GM18511 (cell line): ENCODE measurements at regions not wholly inside any gene's neighbourhood (a gene's known extent, or its start where the extent isn't known, plus 50 kb on each side); places are given as distances from the start of the nearest gene placed in this dataset.
"Not testable (repeated sequence)": the region's sequence is repeated elsewhere in the genome, so short reads cannot be mapped to it uniquely, and the experiment has no call there.

Experiments used
- ATAC-seq: cut with Tn5 transposase; IDR thresholded peaks from one replicate; pipeline ENCODE4 v1.9.1; 2021; ENCODE audit warnings: mild to moderate bottlenecking, moderate library complexity; ENCODE audit not compliant: unreplicated experiment

DNA sequence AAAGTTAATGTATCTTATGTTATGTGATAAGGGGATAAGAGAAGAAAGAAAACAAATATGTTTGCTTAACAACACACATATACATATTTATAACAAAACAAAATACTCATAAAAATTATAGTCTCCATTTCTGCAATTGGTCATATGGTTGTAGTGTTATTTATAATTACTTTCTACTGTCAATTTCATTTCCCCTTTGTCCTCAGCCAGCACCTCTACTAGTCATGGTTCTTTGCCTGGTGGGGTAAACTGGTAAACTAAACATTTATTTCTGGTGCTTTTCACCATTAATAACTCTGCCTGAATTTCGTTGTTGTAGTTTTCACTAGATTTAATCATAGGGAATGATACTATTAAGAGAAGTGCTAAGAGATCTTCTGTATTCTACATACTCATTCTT lies 88.0 kb upstream of the ALCAM start:
- peak; percentile 54 for ATAC-seq

DNA sequence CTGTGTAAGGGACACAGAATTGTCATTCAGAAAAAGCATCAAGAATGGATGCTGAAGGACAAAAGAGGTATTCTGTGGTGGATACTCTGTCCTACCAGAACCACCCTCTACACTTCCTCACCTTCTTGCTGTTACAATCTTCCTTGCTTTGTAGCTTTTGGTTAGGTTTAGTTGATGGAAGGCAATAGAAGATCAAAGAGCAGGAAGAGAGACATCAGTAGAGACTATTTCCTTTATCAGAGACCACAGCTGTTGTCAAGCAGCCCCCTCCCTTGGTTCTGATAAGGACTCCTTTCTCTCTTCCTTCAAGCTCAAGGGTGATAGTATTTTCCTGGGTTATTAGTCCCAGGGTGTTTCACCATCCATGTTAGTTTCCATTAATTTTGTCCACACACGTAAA lies 84.7 kb upstream of the ALCAM start:
- ATAC-seq, result no peak

DNA sequence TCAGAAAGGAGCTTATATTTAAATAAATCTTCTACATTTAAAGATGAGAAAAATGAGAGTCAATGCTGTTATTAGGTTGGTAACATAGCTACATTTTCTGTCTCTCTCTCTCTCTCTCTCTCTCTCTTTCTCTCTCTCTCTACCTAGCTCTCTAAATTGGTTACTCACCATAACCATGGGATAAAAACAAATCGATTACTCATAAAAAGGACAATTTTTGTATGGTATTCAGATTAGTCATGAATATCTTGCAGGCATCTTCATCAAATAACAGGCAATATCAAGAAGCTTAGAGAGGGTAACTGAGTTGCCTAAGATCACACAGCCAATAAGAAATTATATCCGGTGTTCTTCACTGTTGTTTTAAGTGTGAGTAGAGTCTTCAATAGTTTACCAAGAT lies 81.8 kb upstream of the ALCAM start:
- no peak for ATAC-seq

DNA sequence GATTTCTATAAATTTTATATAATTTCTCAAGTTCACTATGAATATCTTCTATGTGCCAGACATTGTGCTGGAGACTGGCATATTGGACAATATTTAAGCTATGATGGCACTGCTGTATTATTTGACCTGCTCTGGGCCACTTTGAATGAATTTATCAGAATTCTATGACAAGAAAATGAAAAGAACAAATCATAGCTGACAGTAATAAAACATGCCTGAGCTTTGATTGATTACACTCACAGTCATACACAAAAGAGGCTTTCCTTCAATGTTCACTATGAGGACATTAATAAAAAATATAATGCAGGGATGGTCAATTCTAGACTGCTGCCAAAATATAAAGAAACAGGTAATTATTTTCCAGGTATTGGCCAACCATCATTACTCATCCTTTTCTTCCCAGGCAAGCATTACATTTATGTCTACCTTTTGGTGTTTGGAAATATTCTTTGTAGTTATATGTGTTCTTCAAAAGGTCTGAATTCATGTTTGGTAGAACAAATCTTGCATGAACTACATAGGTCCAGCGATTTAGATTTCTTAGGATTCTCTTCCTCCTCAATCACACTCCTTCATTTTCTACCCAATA lies 81.0 kb upstream of the ALCAM start:
- no peak for ATAC-seq

DNA sequence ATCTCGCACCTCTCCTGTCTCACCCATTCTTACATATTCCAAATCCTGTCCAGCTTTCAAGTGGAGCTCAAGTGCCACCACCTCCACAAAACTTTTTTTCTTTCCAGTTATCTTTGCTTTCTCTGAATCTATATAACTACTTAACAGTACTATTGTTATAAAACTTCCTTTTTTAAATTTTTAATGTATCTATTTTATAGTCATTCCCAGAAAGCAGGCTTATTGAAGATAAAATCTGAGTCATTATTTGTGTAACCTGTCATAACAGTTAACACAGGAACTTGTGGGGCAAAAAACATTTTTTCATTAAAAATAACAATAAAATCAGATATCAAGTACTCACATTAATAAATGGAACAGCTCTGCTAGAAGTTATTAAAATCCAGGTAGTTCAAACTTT lies 73.3 kb upstream of the ALCAM start:
- no peak for ATAC-seq

DNA sequence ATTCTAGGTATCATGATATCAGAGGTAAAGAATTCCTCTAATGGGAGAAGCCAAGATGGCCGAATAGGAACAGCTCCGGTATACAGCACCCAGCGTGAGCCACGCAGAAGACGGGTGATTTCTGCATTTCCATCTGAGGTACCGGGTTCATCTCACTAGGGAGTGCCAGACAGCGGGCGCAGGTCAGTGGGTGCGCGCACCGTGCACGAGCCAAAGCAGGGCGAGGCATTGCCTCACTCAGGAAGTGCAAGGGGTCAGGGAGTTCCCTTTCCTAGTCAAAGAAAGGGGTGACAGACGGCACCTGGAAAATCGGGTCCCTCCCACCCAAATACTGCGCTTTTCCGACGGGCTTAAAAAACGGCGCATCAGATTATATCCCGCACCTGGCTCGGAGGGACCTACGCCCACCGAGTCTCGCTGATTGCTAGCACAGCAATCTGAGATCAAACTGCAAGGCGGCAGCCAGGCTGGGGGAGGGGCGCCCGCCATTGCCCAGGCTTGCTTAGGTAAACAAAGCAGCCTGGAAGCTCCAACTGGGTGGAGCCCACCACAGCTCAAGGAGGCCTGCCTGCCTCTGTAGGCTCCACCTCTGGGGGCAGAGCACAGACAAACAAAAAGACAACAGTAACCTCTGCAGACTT lies 70.4 kb upstream of the ALCAM start:
- not testable (repeated sequence) for ATAC-seq

DNA sequence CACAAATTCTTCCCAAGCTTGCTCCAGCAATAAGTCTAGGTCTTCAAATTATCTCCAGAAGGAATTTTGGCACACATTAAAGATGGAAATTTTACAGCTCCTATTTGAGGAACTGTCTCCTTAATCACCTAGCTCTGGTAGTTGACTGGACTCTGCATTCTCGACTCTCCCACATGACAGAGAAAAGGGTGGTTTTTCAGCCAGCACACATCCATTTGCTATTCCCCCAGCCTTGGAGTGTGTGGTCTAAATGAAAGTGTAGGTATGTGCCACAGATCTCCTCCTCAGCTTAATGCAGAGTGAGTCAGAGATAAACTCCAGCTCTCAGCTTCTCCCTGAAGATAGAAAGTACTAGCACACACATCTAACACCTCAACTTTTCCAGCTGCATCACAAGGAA lies 62.2 kb upstream of the ALCAM start:
- ATAC-seq, result no peak

DNA sequence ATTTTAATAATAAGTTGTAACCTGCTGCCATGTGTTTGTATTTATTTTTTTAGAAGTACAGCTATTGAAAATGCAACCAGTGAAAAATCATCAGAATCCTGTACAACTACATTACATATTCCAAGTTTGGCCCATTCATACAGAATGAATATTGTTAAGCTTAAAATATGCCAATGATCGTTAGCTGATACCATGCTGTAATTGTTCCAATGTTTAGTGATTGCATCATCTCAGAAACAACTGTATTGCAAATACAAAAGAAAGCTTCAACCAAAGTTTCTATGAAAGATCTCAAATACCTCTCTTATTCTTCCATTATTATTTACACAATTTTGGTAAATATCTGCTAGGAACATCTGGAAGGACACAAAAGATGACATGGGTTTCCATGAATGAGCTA lies 51.6 kb upstream of the ALCAM start:
- no peak for ATAC-seq

DNA sequence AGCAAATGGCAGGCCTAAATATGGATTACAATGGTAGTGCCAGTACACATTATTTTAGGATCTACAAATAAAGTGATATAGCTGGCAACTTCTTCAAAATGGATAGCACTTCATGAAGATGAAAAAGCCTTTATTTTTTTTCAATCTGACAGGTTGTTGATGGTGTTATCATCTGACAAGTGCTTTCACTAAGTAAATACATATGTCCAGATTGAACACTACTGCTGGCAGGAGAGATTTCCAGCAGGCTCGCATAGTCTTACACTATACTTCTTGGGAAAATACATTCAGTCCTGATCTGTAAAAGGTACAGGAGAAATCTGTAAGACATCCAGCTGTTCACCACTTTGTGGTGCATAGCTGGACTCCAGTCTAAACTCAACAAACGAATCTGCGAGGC lies 50.9 kb upstream of the ALCAM start:
- no peak for ATAC-seq

DNA sequence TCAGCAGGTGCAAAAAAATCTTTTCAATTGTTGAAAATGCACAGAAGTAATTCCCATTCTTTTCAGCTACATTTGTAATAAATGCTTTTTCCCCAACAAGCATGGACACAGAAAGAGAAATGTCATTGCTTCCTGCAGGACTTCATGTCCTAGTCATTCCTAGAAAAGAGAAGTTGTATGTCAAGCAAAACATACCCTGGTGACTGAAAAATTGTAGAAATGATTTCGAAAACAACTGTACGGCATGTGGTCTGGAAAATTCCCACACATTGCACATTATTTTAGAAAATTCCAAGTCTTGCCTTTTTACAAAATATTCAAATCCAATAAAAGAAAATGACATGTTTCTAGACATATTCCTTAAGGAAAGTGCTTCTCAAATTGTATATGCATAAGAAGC lies 50.4 kb upstream of the ALCAM start:
- no peak for ATAC-seq
